DND-41 (cell line): ENCODE measurements at regions not wholly inside any gene's neighbourhood (a gene's known extent, or its start where the extent isn't known, plus 50 kb on each side); places are given as distances from the start of the nearest gene placed in this dataset.

Experiments used
- ATAC-seq: fragments of 200-7000 bp; cut with Tn5 transposase; 3 replicates; pipeline ENCODE4 v1.9.1; 2021; ENCODE audit warnings: low read depth; ENCODE audit not compliant: insufficient read depth
- DNase-seq: peaks from one replicate; pipeline ENCODE4 v3.0.0-alpha.2; 2020
- H2AFZ ChIP-seq: 2 replicates; pipeline ENCODE4 v1.6.0; 2012; ENCODE audit warnings: low read depth, low read length
- H3K27ac ChIP-seq: 2 replicates; pipeline ENCODE4 v1.5.1; 2012; ENCODE audit warnings: low read length, inconsistent platforms
- H3K27me3 ChIP-seq: fragments of 200-600 bp; sonication (generic); 2 replicates; pipeline ENCODE4 v1.6.0; 2012; ENCODE audit warnings: low read length, mild to moderate bottlenecking, inconsistent platforms; ENCODE audit not compliant: insufficient read depth, poor library complexity
- H3K36me3 ChIP-seq: 2 replicates; pipeline ENCODE4 v1.5.1; 2012; ENCODE audit warnings: low read length, inconsistent platforms; ENCODE audit not compliant: insufficient read depth
- H3K4me1 ChIP-seq: 2 replicates; pipeline ENCODE4 v1.5.1; 2012; ENCODE audit warnings: mild to moderate bottlenecking, low read length; ENCODE audit not compliant: insufficient read depth
- H3K4me2 ChIP-seq: 2 replicates; pipeline ENCODE4 v1.6.0; 2012; ENCODE audit warnings: mild to moderate bottlenecking, moderate library complexity, low read length, inconsistent platforms; ENCODE audit not compliant: insufficient read depth
- H3K4me3 ChIP-seq, 2 experiments: fragments of 200-600 bp in 1 of 2; shearing (Covaris generic) in 1 of 2; 2 replicates each; pipeline ENCODE4 v1.5.1; 2012 to 2016; ENCODE audit warnings: inconsistent platforms in 2 of 2, low read length in 2 of 2, mild to moderate bottlenecking in 2 of 2, low read depth in 1 of 2, moderate library complexity in 1 of 2
- H3K79me2 ChIP-seq: 2 replicates; pipeline ENCODE4 v1.6.0; 2012; ENCODE audit warnings: low read length, inconsistent platforms; ENCODE audit not compliant: insufficient read depth
- H3K9ac ChIP-seq: 2 replicates; pipeline ENCODE4 v1.6.0; 2012; ENCODE audit warnings: low read depth, mild to moderate bottlenecking, inconsistent platforms, low read length, moderate library complexity
- H3K9me3 ChIP-seq: 2 replicates; pipeline ENCODE4 v1.5.1; 2012; ENCODE audit warnings: low read length, moderate library complexity, mild to moderate bottlenecking, inconsistent platforms; ENCODE audit not compliant: insufficient read depth, severe bottlenecking
- H4K20me1 ChIP-seq: 2 replicates; pipeline ENCODE4 v1.6.0; 2012; ENCODE audit warnings: low read length; ENCODE audit not compliant: insufficient read depth
- CTCF ChIP-seq: IDR thresholded peaks from 2 replicates; pipeline ENCODE4 v1.5.1; 2012; ENCODE audit warnings: borderline replicate concordance, low read length, moderate library complexity, mild to moderate bottlenecking; ENCODE audit not compliant: poor library complexity, severe bottlenecking; ENCODE audit errors: extremely low read depth
- EZH2 ChIP-seq: IDR thresholded peaks from 3 replicates; pipeline ENCODE4 v1.6.1; 2012; ENCODE audit warnings: borderline replicate concordance, low read depth, mild to moderate bottlenecking, moderate library complexity, low read length, inconsistent platforms; ENCODE audit not compliant: severe bottlenecking

GRCh38 chr1:58991305-58991704 is 207.5 kb upstream of the JUN start:
- H3K4me2 ChIP-seq = no peak overlapping the region
- H3K27me3 ChIP-seq = no peaks in the 10 kb centered on the region
- no peak for ATAC-seq
- H3K9me3 ChIP-seq = no peaks in the 10 kb centered on the region
- no peak overlapping the region for H2AFZ ChIP-seq
- no peaks in the 10 kb centered on the region for H3K79me2 ChIP-seq
- H3K9ac ChIP-seq = no peak overlapping the region
- no peaks in the 10 kb centered on the region for H4K20me1 ChIP-seq
- no peaks in the 10 kb centered on the region for H3K36me3 ChIP-seq
- no peaks in the 10 kb centered on the region for H3K4me1 ChIP-seq
- TF ChIP-seq CTCF = no peak
- TF ChIP-seq EZH2 = no peak
- no peak overlapping the region for H3K27ac ChIP-seq
- H3K4me3 ChIP-seq = no peak overlapping the region
- DNase-seq = no peak

GRCh38 chr1:58992643-58993042 is 208.8 kb upstream of the JUN start:
- H3K36me3 ChIP-seq = no peaks in the 10 kb centered on the region
- no peaks in the 10 kb centered on the region for H3K27me3 ChIP-seq
- H2AFZ ChIP-seq = no peak overlapping the region
- ATAC-seq = no peak
- no peak overlapping the region for H3K4me3 ChIP-seq
- H4K20me1 ChIP-seq = no peaks in the 10 kb centered on the region
- no peak overlapping the region for H3K4me2 ChIP-seq
- no peak for DNase-seq
- H3K9ac ChIP-seq = no peak overlapping the region
- H3K79me2 ChIP-seq = no peaks in the 10 kb centered on the region
- TF ChIP-seq CTCF (no peak), EZH2 (no peak)
- H3K9me3 ChIP-seq = no peaks in the 10 kb centered on the region
- H3K27ac ChIP-seq = no peak overlapping the region
- H3K4me1 ChIP-seq = no peaks in the 10 kb centered on the region

- no peak for ATAC-seq
- H3K4me1 ChIP-seq = no peaks in the 10 kb centered on the region
- H3K36me3 ChIP-seq = no peaks in the 10 kb centered on the region
- no peak for DNase-seq
- H2AFZ ChIP-seq = no peak overlapping the region
- no peak overlapping the region for H3K27ac ChIP-seq
- no peak for TF ChIP-seq EZH2
- TF ChIP-seq CTCF = no peak
- H3K9ac ChIP-seq = no peak overlapping the region
- no peaks in the 10 kb centered on the region for H3K79me2 ChIP-seq
- no peaks in the 10 kb centered on the region for H3K9me3 ChIP-seq
- no peak overlapping the region for H3K4me2 ChIP-seq
- H4K20me1 ChIP-seq = no peaks in the 10 kb centered on the region
- no peaks in the 10 kb centered on the region for H3K27me3 ChIP-seq
- H3K4me3 ChIP-seq = no peak overlapping the region
Measured at GRCh38 chr1:58993403-58993802, 209.6 kb upstream of the JUN start.

- no peaks in the 10 kb centered on the region for H3K36me3 ChIP-seq
- no peak for ATAC-seq
- no peaks in the 10 kb centered on the region for H3K79me2 ChIP-seq
- H3K4me1 ChIP-seq = no peaks in the 10 kb centered on the region
- no peak overlapping the region for H3K4me2 ChIP-seq
- DNase-seq = no peak
- H3K4me3 ChIP-seq = no peak overlapping the region
- no peaks in the 10 kb centered on the region for H4K20me1 ChIP-seq
- no peaks in the 10 kb centered on the region for H3K27me3 ChIP-seq
- TF ChIP-seq CTCF = no peak
- no peak for TF ChIP-seq EZH2
- H3K27ac ChIP-seq = no peak overlapping the region
- no peak overlapping the region for H3K9ac ChIP-seq
- H2AFZ ChIP-seq = no peak overlapping the region
- H3K9me3 ChIP-seq = no peaks in the 10 kb centered on the region
Measured at GRCh38 chr1:58994664-58995063, 210.8 kb upstream of the JUN start.
